CD4-positive, alpha-beta T cell (primary cell): ENCODE measurements at regions not wholly inside any gene's neighbourhood (a gene's known extent, or its start where the extent isn't known, plus 50 kb on each side); places are given as distances from the start of the nearest gene placed in this dataset.

Source experiments
- ATAC-seq: fragments of 200-7000 bp; cut with Tn5 transposase; one replicate; pipeline ENCODE4 v1.10.0; 2022; ENCODE audit warnings: mild to moderate bottlenecking; ENCODE audit not compliant: poor library complexity
- CTCF ChIA-PET: fragments of 350-600 bp; sonication (Branson Sonifier 250); formaldehyde crosslinking; loops from one replicate; lab custom pipeline; 2021; ENCODE audit warnings: antibody characterized with exemption, inconsistent platforms; lab: Charles Lee
- POLR2A ChIA-PET: fragments of 350-600 bp; sonication (Branson Sonifier 250); formaldehyde crosslinking; loops from one replicate; lab custom pipeline; 2021; ENCODE audit warnings: antibody characterized with exemption, inconsistent platforms; lab: Charles Lee
- DNase-seq, 14 experiments: peaks; one replicate each; pipeline ENCODE4 v3.0.0-alpha.2; 2013 to 2020; ENCODE audit warnings: mixed read lengths in 2 of 14
- H3K27ac ChIP-seq, 2 donors: one replicate each; pipeline versions ENCODE4 v1.5.1 to v1.7.0; 2013; ENCODE audit warnings: low read length in 2 of 2, low read depth in 1 of 2, mild to moderate bottlenecking in 1 of 2
- H3K27me3 ChIP-seq, 2 experiments: 1 replicate in 1 of 2; 2 replicates in 1 of 2; pipeline versions ENCODE4 v1.6.1 to v1.7.0; 2013; ENCODE audit warnings: low read length in 2 of 2, control low read depth in 1 of 2, mild to moderate bottlenecking in 1 of 2, moderate library complexity in 1 of 2; ENCODE audit not compliant: insufficient read depth in 2 of 2, control insufficient read depth in 1 of 2
- H3K36me3 ChIP-seq: one replicate; pipeline ENCODE4 v1.6.1; 2013; ENCODE audit warnings: low read length, control low read depth; ENCODE audit not compliant: insufficient read depth
- H3K4me1 ChIP-seq: one replicate; pipeline ENCODE4 v1.6.1; 2013; ENCODE audit warnings: low read length, control low read depth; ENCODE audit not compliant: insufficient read depth
- H3K4me3 ChIP-seq: one replicate; pipeline ENCODE4 v1.5.1; 2013; ENCODE audit warnings: mild to moderate bottlenecking, low read length, moderate library complexity
- H3K9me3 ChIP-seq, 2 experiments: 1 replicate in 1 of 2; 2 replicates in 1 of 2; pipeline versions ENCODE4 v1.6.1 to v1.7.0; 2013; ENCODE audit warnings: low read length in 2 of 2, mild to moderate bottlenecking in 2 of 2, control low read depth in 1 of 2, moderate library complexity in 1 of 2; ENCODE audit not compliant: control insufficient read depth in 1 of 2, insufficient read depth in 1 of 2
- H3K27ac Mint-ChIP-seq: one replicate; pipeline ENCODE4 v1.8.0; 2020; ENCODE audit warnings: mixed read lengths
- H3K27me3 Mint-ChIP-seq: one replicate; pipeline ENCODE4 v1.8.0; 2021; ENCODE audit warnings: mixed read lengths
- H3K36me3 Mint-ChIP-seq: one replicate; pipeline ENCODE4 v1.8.0; 2021; ENCODE audit warnings: low read depth, mixed read lengths
- H3K4me1 Mint-ChIP-seq: one replicate; pipeline ENCODE4 v1.8.0; 2021; ENCODE audit warnings: low read depth, mixed read lengths
- H3K4me3 Mint-ChIP-seq: one replicate; pipeline ENCODE4 v1.8.0; 2020; ENCODE audit warnings: mild to moderate bottlenecking, mixed read lengths
- H3K9me3 Mint-ChIP-seq: one replicate; pipeline ENCODE4 v1.8.0; 2020; ENCODE audit warnings: mixed read lengths
- intact Hi-C, 2 experiments: fragments of 100-400 bp; cut with DNase I in 1 of 2; cut with micrococcal nuclease in 1 of 2; formaldehyde crosslinking; loops; one replicate each; pipeline versions ENCODE4 v1.15.1 to v1.9.0; 2023 to 2025; cut with DNase I, micrococcal nuclease
- TF ChIP-seq, protein P1 (sequence below): fragments of 200-600 bp; IDR thresholded peaks from one replicate; pipeline ENCODE4 v1.8.0; 2022; ENCODE audit warnings: antibody characterized with exemption, mild to moderate bottlenecking

- H3K27ac Mint-ChIP-seq = no peak overlapping the region
- no peaks in the 10 kb centered on the region for H3K9me3 Mint-ChIP-seq
- ChIA-PET CTCF (no interaction called here), POLR2A (no interaction called here)
- intact Hi-C loops = no loop called here
- DNase-seq (no peak), ATAC-seq (no peak)
- Histone ChIP-seq H3K4me3 (no peak overlapping the region), H3K9me3 (no peaks in the 10 kb centered on the region), H3K27ac (no peak overlapping the region), H3K36me3 (no peaks in the 10 kb centered on the region), H3K4me1 (no peaks in the 10 kb centered on the region), H3K27me3 (peaks cover 0 to 2% of the 10 kb centered on the region in 2 experiments)
- TF ChIP-seq, protein P1, sequence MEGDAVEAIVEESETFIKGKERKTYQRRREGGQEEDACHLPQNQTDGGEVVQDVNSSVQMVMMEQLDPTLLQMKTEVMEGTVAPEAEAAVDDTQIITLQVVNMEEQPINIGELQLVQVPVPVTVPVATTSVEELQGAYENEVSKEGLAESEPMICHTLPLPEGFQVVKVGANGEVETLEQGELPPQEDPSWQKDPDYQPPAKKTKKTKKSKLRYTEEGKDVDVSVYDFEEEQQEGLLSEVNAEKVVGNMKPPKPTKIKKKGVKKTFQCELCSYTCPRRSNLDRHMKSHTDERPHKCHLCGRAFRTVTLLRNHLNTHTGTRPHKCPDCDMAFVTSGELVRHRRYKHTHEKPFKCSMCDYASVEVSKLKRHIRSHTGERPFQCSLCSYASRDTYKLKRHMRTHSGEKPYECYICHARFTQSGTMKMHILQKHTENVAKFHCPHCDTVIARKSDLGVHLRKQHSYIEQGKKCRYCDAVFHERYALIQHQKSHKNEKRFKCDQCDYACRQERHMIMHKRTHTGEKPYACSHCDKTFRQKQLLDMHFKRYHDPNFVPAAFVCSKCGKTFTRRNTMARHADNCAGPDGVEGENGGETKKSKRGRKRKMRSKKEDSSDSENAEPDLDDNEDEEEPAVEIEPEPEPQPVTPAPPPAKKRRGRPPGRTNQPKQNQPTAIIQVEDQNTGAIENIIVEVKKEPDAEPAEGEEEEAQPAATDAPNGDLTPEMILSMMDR = no peak
- H3K4me3 Mint-ChIP-seq = no peak overlapping the region
- peaks cover 4% of the 10 kb centered on the region for H3K27me3 Mint-ChIP-seq
- no peaks in the 10 kb centered on the region for H3K36me3 Mint-ChIP-seq
- no peaks in the 10 kb centered on the region for H3K4me1 Mint-ChIP-seq
Observed at GRCh38 chr7:26460351-26461085, 168.9 kb downstream of the SNX10 start.

DNA sequence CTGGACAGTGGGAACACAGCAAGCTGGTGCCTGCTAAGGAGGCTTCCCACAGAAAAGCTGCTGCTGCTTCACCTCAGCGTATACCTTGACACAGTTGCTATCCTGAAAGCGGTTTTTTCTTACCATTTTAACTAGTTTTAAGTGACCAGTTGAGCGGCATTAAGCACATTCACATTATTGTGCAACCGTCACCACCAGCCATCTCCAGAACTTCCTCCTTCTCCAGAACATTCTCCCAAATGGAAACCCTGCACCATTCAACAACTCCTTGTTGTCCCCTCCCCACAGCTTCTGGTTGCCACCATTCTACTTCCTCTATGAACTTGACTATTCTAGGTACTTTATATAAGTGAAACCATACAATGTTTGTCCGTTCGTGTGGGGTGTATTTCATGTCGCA is 169.9 kb downstream of the SNX10 start:
- Mint-ChIP-seq H3K27ac (no peak overlapping the region), H3K27me3 (peaks cover 4% of the 10 kb centered on the region), H3K9me3 (no peaks in the 10 kb centered on the region), H3K4me1 (no peaks in the 10 kb centered on the region), H3K4me3 (no peak overlapping the region), H3K36me3 (no peaks in the 10 kb centered on the region)
- ATAC-seq (no peak), DNase-seq (no peak)
- no peaks in the 10 kb centered on the region for H3K36me3 ChIP-seq
- no peaks in the 10 kb centered on the region for H3K4me1 ChIP-seq
- peaks cover 0 to 2% of the 10 kb centered on the region in 2 experiments for H3K27me3 ChIP-seq
- ChIA-PET POLR2A (no interaction called here), CTCF (no interaction called here)
- no peaks in the 10 kb centered on the region for H3K9me3 ChIP-seq
- no peak overlapping the region for H3K27ac ChIP-seq
- TF ChIP-seq, protein P1 = no peak
- no peak overlapping the region for H3K4me3 ChIP-seq
- intact Hi-C loops = no loop called here

- intact Hi-C loops = no loop called here
- H3K36me3 ChIP-seq = no peaks in the 10 kb centered on the region
- no peak for ATAC-seq
- Mint-ChIP-seq H3K27ac (no peak overlapping the region), H3K27me3 (peaks cover 4% of the 10 kb centered on the region), H3K9me3 (no peaks in the 10 kb centered on the region), H3K4me1 (no peaks in the 10 kb centered on the region), H3K4me3 (no peak overlapping the region), H3K36me3 (no peaks in the 10 kb centered on the region)
- ChIA-PET POLR2A (no interaction called here), CTCF (no interaction called here)
- H3K4me3 ChIP-seq = no peak overlapping the region
- H3K27me3 ChIP-seq = peaks cover 0 to 2% of the 10 kb centered on the region in 2 experiments
- H3K9me3 ChIP-seq = no peaks in the 10 kb centered on the region
- no peak overlapping the region for H3K27ac ChIP-seq
- TF ChIP-seq, protein P1 = no peak
- no peak for DNase-seq
- no peaks in the 10 kb centered on the region for H3K4me1 ChIP-seq
Observed at GRCh38 chr7:26466007-26466406, 174.3 kb downstream of the SNX10 start.
